ENCODE measurements at regions not wholly inside any gene's neighbourhood (a gene's known extent, or its start where the extent isn't known, plus 50 kb on each side); places are given as distances from the start of the nearest gene placed in this dataset.

- TF ChIP-seq CTCF (conservative IDR thresholded peaks at IDR 0.05; ENCODE audit: low read depth, low read length) (no peak), EZH2 (IDR thresholded peaks at IDR 0.05; ENCODE audit: low read length, unreplicated experiment) (no peak)
Observed at GRCh38 chr13:88303605-88304004, 632.4 kb downstream of the SLITRK5 start.
